ENCODE measurements at regions not wholly inside any gene's neighbourhood (a gene's known extent, or its start where the extent isn't known, plus 50 kb on each side); places are given as distances from the start of the nearest gene placed in this dataset.
A peak's percentile ranks its signal among the peaks of the same experiment; 100 is the strongest.

GRCh38 chr4:128709268-128709667 lies 100.2 kb upstream of the JADE1 start:
- BruUV-seq (replicated peaks) = no TSS peak
- H3K27ac ChIP-seq = no peak overlapping the region

GRCh38 chr4:128707864-128708263 lies 101.6 kb upstream of the JADE1 start:
- Histone ChIP-seq H3K9me3 (ENCODE audit: insufficient read depth, low read depth) (no peaks in the 10 kb centered on the region), H3K27ac (peak overlapping the region; percentile 54), H3K27me3 (ENCODE audit: insufficient read depth, low read depth) (no peaks in the 10 kb centered on the region), H4K20me1 (ENCODE audit: insufficient read depth) (no peaks in the 10 kb centered on the region), H3K79me2 (ENCODE audit: low read depth) (no peaks in the 10 kb centered on the region), H2AFZ (no peak overlapping the region), H3K4me1 (replicated peaks; ENCODE audit: insufficient read depth) (peaks cover 13% of the 10 kb centered on the region), H3K4me3 (peak overlapping the region; percentile 38; the same call in 1 of the 2 replicates), H3K9me2 (ENCODE audit: insufficient read depth) (no peaks in the 10 kb centered on the region), H3F3A (ENCODE audit: insufficient read depth, low read depth) (0 out of 2 replicates have a peak, but pooled peaks cover 7% of the 10 kb centered on the region), H3K36me3 (ENCODE audit: low read depth) (no peaks in the 10 kb centered on the region), H3K4me2 (peak overlapping the region; percentile 64)
- POLR2A ChIA-PET (ENCODE audit: unreplicated experiment) = no interaction called here
- intact Hi-C loops (cut with micrococcal nuclease; ENCODE audit: unreplicated experiment) = no loop called here
- TF ChIP-seq, protein P1, sequence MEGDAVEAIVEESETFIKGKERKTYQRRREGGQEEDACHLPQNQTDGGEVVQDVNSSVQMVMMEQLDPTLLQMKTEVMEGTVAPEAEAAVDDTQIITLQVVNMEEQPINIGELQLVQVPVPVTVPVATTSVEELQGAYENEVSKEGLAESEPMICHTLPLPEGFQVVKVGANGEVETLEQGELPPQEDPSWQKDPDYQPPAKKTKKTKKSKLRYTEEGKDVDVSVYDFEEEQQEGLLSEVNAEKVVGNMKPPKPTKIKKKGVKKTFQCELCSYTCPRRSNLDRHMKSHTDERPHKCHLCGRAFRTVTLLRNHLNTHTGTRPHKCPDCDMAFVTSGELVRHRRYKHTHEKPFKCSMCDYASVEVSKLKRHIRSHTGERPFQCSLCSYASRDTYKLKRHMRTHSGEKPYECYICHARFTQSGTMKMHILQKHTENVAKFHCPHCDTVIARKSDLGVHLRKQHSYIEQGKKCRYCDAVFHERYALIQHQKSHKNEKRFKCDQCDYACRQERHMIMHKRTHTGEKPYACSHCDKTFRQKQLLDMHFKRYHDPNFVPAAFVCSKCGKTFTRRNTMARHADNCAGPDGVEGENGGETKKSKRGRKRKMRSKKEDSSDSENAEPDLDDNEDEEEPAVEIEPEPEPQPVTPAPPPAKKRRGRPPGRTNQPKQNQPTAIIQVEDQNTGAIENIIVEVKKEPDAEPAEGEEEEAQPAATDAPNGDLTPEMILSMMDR (conservative IDR thresholded peaks at IDR 0.05) = no peak
- no peak for TF ChIP-seq EZH2 (IDR thresholded peaks at IDR 0.05; ENCODE audit: low read depth)
- BruUV-seq (replicated peaks) = no TSS peak
- CTCF ChIA-PET = no interaction called here
- peak; percentile 23 to 75 for DNase-seq

More at GRCh38 chr4:128709268-128709667, 100.2 kb upstream of the JADE1 start:
- ChIA-PET CTCF (no interaction called here), POLR2A (ENCODE audit: unreplicated experiment) (no interaction called here)
- Histone ChIP-seq H3K4me1 (replicated peaks; ENCODE audit: insufficient read depth) (peaks cover 13% of the 10 kb centered on the region), H4K20me1 (ENCODE audit: insufficient read depth) (no peaks in the 10 kb centered on the region), H3F3A (ENCODE audit: insufficient read depth, low read depth) (0 out of 2 replicates have a peak, but pooled peaks cover 7% of the 10 kb centered on the region), H3K4me2 (no peak overlapping the region), H2AFZ (no peak overlapping the region), H3K27me3 (ENCODE audit: insufficient read depth, low read depth) (no peaks in the 10 kb centered on the region), H3K79me2 (ENCODE audit: low read depth) (no peaks in the 10 kb centered on the region), H3K9me2 (ENCODE audit: insufficient read depth) (no peaks in the 10 kb centered on the region), H3K9me3 (ENCODE audit: insufficient read depth, low read depth) (no peaks in the 10 kb centered on the region), H3K4me3 (no peak overlapping the region), H3K36me3 (ENCODE audit: low read depth) (no peaks in the 10 kb centered on the region)
- TF ChIP-seq, protein P1 (conservative IDR thresholded peaks at IDR 0.05) = no peak
- TF ChIP-seq EZH2 (IDR thresholded peaks at IDR 0.05; ENCODE audit: low read depth) = no peak
- intact Hi-C loops (cut with micrococcal nuclease; ENCODE audit: unreplicated experiment) = no loop called here
- no peak for DNase-seq

- Histone ChIP-seq H3K27me3 (ENCODE audit: insufficient read depth, low read depth) (no peaks in the 10 kb centered on the region), H3K27ac (no peak overlapping the region), H3F3A (ENCODE audit: insufficient read depth, low read depth) (0 out of 2 replicates have a peak, but pooled peaks cover 7% of the 10 kb centered on the region), H3K4me3 (no peak overlapping the region), H3K36me3 (ENCODE audit: low read depth) (no peaks in the 10 kb centered on the region), H3K9me2 (ENCODE audit: insufficient read depth) (no peaks in the 10 kb centered on the region), H4K20me1 (ENCODE audit: insufficient read depth) (no peaks in the 10 kb centered on the region), H3K4me2 (no peak overlapping the region), H3K4me1 (replicated peaks; ENCODE audit: insufficient read depth) (peaks cover 13% of the 10 kb centered on the region), H3K9me3 (ENCODE audit: insufficient read depth, low read depth) (no peaks in the 10 kb centered on the region), H3K79me2 (ENCODE audit: low read depth) (no peaks in the 10 kb centered on the region), H2AFZ (no peak overlapping the region)
- no peak for DNase-seq
- POLR2A ChIA-PET (ENCODE audit: unreplicated experiment) = no interaction called here
- no TSS peak for BruUV-seq (replicated peaks)
- intact Hi-C loops (cut with micrococcal nuclease; ENCODE audit: unreplicated experiment) = no loop called here
- TF ChIP-seq, protein P1 (conservative IDR thresholded peaks at IDR 0.05) = no peak
- TF ChIP-seq EZH2 (IDR thresholded peaks at IDR 0.05; ENCODE audit: low read depth) = no peak
- CTCF ChIA-PET = no interaction called here
Measured at GRCh38 chr4:128703948-128704347, 105.6 kb upstream of the JADE1 start.
